Keratinocyte (primary cell): ENCODE measurements at regions not wholly inside any gene's neighbourhood (a gene's known extent, or its start where the extent isn't known, plus 50 kb on each side); places are given as distances from the start of the nearest gene placed in this dataset.

Experiments
- EZH2 ChIP-seq: IDR thresholded peaks from one replicate; pipeline ENCODE4 v1.6.1; 2012; ENCODE audit warnings: inconsistent platforms, mild to moderate bottlenecking, low read length, moderate library complexity
- TF ChIP-seq, protein P1 (sequence below), 3 experiments: IDR thresholded peaks in 1 of 3; conservative IDR thresholded peaks in 1 of 3; optimal IDR thresholded peaks in 1 of 3; 2 replicates in 2 of 3; 3 replicates in 1 of 3; pipeline versions ENCODE3 to v1.5.1; 2011; ENCODE audit warnings: low read length in 3 of 3, mild to moderate bottlenecking in 3 of 3, moderate library complexity in 2 of 3, control low read depth in 1 of 3, inconsistent platforms in 1 of 3; ENCODE audit not compliant: insufficient read depth in 2 of 3; ENCODE audit errors: extremely low read depth in 1 of 3

DNA sequence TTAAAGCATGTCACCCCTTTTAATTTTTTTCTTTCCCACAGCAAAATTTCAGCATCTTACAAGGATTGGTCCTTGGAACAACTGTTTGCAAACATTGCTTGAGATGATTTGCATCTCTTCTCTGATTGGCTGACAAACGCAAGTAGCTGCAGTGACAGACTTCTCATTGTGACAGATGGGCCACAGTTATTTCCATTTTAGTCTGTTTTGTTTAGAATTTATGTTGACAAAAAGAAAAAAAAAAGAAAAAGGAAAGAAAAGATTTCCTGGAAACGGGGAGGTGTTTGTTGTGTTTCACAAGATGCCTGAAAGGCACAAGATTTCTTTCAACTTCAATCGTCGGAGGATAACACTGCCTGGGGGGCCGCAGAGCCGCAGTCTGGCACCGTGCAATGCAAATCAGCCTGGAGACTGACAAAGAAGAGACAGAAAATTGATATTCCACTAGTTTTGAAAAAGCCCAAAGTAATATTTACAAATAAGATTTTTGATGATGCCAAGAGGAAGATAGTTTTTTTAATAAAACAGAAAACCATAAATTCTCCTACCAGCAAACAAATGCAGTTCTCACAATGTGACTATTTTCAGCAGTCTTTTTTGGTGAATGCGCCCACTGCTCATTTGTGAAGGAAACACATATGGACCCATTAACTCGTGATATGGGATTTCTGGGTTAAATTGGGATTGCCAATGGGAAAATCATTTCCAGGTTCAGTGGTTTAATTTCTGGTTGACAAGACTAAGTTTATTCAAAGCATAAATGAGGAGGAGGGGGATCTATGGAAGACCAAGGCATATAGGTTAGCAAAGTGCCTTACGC, 296.2 kb upstream of the SMIM21 start:
- TF ChIP-seq, protein P1, sequence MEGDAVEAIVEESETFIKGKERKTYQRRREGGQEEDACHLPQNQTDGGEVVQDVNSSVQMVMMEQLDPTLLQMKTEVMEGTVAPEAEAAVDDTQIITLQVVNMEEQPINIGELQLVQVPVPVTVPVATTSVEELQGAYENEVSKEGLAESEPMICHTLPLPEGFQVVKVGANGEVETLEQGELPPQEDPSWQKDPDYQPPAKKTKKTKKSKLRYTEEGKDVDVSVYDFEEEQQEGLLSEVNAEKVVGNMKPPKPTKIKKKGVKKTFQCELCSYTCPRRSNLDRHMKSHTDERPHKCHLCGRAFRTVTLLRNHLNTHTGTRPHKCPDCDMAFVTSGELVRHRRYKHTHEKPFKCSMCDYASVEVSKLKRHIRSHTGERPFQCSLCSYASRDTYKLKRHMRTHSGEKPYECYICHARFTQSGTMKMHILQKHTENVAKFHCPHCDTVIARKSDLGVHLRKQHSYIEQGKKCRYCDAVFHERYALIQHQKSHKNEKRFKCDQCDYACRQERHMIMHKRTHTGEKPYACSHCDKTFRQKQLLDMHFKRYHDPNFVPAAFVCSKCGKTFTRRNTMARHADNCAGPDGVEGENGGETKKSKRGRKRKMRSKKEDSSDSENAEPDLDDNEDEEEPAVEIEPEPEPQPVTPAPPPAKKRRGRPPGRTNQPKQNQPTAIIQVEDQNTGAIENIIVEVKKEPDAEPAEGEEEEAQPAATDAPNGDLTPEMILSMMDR (optimal IDR thresholded peaks at IDR 0.05 in 1 of 3, IDR thresholded peaks at IDR 0.05 in 1 of 3, conservative IDR thresholded peaks at IDR 0.05 in 1 of 3; ENCODE audit: extremely low read depth in 1 of 3, insufficient read depth in 2 of 3, low read length in 3 of 3) = no peak
- no peak for TF ChIP-seq EZH2
